SU-DHL-6 (cell line): ENCODE measurements at regions not wholly inside any gene's neighbourhood (a gene's known extent, or its start where the extent isn't known, plus 50 kb on each side); places are given as distances from the start of the nearest gene placed in this dataset.

Experiments
- CTCF ChIP-seq: fragments of 200-600 bp; sonication (generic); IDR thresholded peaks from one replicate; pipeline ENCODE4 v1.5.1; 2017; ENCODE audit warnings: antibody characterized with exemption, mild to moderate bottlenecking, low read length, moderate library complexity; ENCODE audit not compliant: insufficient read depth, poor library complexity, severe bottlenecking
- EZH2phosphoT487 ChIP-seq: fragments of 200-600 bp; sonication (generic), shearing (Covaris generic); conservative IDR thresholded peaks from 2 replicates; pipeline ENCODE4 v1.6.1; 2018; ENCODE audit warnings: mild to moderate bottlenecking, antibody characterized with exemption, low read length, moderate library complexity, mixed read lengths

GRCh38 chr11:25938952-25939351 lies 393.0 kb upstream of the ANO3 start:
- TF ChIP-seq CTCF (no peak), EZH2phosphoT487 (no peak)
